ENCODE measurements at regions not wholly inside any gene's neighbourhood (a gene's known extent, or its start where the extent isn't known, plus 50 kb on each side); places are given as distances from the start of the nearest gene placed in this dataset.

DNA sequence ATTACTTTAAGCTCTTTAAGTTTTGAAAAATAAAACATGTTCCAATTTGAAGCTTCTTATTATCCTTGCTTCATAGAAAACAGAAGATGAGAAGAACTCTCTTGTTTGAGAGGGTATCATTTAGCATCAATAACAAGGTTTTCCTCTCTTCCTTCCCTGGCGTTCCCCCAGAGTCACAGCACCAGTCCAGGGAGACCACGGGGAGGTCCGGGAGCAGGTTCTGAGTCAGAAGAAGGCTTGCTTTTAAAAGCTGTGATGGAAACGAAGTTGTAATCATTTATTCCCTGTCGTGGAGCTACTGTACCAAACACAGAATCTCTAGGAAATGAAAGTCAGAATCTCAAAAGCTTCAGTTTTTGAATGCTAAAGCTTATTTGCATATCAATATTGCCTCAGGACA is 174.0 kb upstream of the LSM14A start:
- Histone ChIP-seq H3K36me3 (ENCODE audit: control insufficient read depth in 5 of 5, insufficient read depth in 5 of 5, low read length in 5 of 5) (no peaks in the 10 kb centered on the region), H3K4me3 (ENCODE audit: low read depth in 1 of 5, low read length in 5 of 5) (no peak overlapping the region), H3K9me3 (ENCODE audit: control insufficient read depth in 5 of 5, low read length in 5 of 5) (peaks cover 0 to 2% (median 0%) of the 10 kb centered on the region in 5 donors)

GRCh38 chr19:33998739-33999345 is 173.5 kb upstream of the LSM14A start:
- Histone ChIP-seq H3K9ac (ENCODE audit: low read length in 5 of 5) (no peak overlapping the region), H3K36me3 (ENCODE audit: control insufficient read depth in 5 of 5, insufficient read depth in 5 of 5, low read length in 5 of 5) (no peaks in the 10 kb centered on the region), H3K9me3 (ENCODE audit: control insufficient read depth in 5 of 5, low read length in 5 of 5) (no peaks in the 10 kb centered on the region), H3K27me3 (ENCODE audit: control insufficient read depth in 5 of 5, insufficient read depth in 4 of 5, low read length in 5 of 5) (peaks cover 0 to 7% (median 3%) of the 10 kb centered on the region in 5 donors), H3K27ac (ENCODE audit: low read depth, low read length) (no peak overlapping the region), H3K4me1 (ENCODE audit: control insufficient read depth in 5 of 5, insufficient read depth in 5 of 5, low read length in 5 of 5) (no peaks in the 10 kb centered on the region), H3K4me3 (ENCODE audit: low read depth in 1 of 5, low read length in 5 of 5) (no peak overlapping the region)

More for the DNA sequence above, 174.0 kb upstream of the LSM14A start:
- Histone ChIP-seq H3K27me3 (ENCODE audit: control insufficient read depth in 5 of 5, insufficient read depth in 4 of 5, low read length in 5 of 5) (peaks cover 0 to 4% (median 0%) of the 10 kb centered on the region in 5 donors), H3K9ac (ENCODE audit: low read length in 5 of 5) (no peak overlapping the region), H3K4me1 (ENCODE audit: control insufficient read depth in 5 of 5, insufficient read depth in 5 of 5, low read length in 5 of 5) (no peaks in the 10 kb centered on the region), H3K27ac (ENCODE audit: low read depth, low read length) (no peak overlapping the region)

DNA sequence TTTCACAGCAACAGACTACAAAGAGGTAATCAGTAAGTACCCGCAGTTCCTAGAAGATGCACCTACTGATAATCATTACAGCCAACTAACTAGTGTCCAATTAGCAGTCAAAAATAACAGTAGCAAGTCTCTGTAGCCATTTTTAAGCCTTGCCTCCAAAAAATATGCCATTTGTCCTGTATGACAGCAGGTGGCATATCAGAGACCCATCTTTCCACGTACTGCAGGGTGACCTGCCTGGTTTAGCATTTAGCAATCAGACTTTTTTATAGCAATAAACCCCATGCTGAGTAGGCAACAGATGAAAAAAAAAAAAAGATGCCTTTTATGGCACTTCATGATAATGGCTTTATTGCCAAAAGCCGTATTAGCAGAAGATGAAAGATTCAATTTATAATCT is 155.3 kb upstream of the LSM14A start:
- Histone ChIP-seq H3K27me3 (ENCODE audit: control insufficient read depth in 5 of 5, insufficient read depth in 4 of 5, low read length in 5 of 5) (peaks cover 0 to 9% (median 4%) of the 10 kb centered on the region in 5 donors), H3K9me3 (ENCODE audit: control insufficient read depth in 5 of 5, low read length in 5 of 5) (peaks cover 0 to 9% (median 6%) of the 10 kb centered on the region in 5 donors), H3K4me1 (ENCODE audit: control insufficient read depth in 5 of 5, insufficient read depth in 5 of 5, low read length in 5 of 5) (no peaks in the 10 kb centered on the region), H3K36me3 (ENCODE audit: control insufficient read depth in 5 of 5, insufficient read depth in 5 of 5, low read length in 5 of 5) (no peaks in the 10 kb centered on the region), H3K27ac (ENCODE audit: low read depth, low read length) (no peak overlapping the region), H3K4me3 (ENCODE audit: low read depth in 1 of 5, low read length in 5 of 5) (no peak overlapping the region), H3K9ac (ENCODE audit: low read length in 5 of 5) (no peak overlapping the region)

DNA sequence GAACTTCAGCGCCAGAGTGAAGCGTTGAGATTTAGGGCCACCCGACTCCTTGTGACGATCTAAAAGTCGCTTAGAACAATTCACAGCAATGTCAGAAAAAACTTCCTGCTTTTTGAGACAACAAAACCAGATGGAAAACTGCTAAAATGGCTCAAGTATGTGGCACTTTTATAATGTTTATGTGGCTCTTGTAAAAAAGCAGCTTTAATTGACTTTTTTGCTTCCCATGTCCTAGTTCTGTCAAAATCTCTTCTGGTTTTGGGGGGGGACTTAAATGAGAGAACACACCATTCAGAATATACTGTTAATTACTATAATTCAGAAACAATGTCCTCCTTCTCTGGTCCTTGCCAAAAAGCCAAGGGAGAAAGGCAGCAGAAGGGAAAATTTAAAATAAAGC is 154.7 kb upstream of the LSM14A start:
- no peak overlapping the region for H3K4me3 ChIP-seq (ENCODE audit: low read depth in 1 of 5, low read length in 5 of 5)
- H3K27me3 ChIP-seq (ENCODE audit: control insufficient read depth in 5 of 5, insufficient read depth in 4 of 5, low read length in 5 of 5) = peaks cover 0 to 9% (median 4%) of the 10 kb centered on the region in 5 donors
- H3K9ac ChIP-seq (ENCODE audit: low read length in 5 of 5) = no peak overlapping the region
- no peaks in the 10 kb centered on the region for H3K4me1 ChIP-seq (ENCODE audit: control insufficient read depth in 5 of 5, insufficient read depth in 5 of 5, low read length in 5 of 5)
- no peak overlapping the region for H3K27ac ChIP-seq (ENCODE audit: low read depth, low read length)
- no peaks in the 10 kb centered on the region for H3K36me3 ChIP-seq (ENCODE audit: control insufficient read depth in 5 of 5, insufficient read depth in 5 of 5, low read length in 5 of 5)
- H3K9me3 ChIP-seq (ENCODE audit: control insufficient read depth in 5 of 5, low read length in 5 of 5) = peaks cover 0 to 12% (median 9%) of the 10 kb centered on the region in 5 donors

DNA sequence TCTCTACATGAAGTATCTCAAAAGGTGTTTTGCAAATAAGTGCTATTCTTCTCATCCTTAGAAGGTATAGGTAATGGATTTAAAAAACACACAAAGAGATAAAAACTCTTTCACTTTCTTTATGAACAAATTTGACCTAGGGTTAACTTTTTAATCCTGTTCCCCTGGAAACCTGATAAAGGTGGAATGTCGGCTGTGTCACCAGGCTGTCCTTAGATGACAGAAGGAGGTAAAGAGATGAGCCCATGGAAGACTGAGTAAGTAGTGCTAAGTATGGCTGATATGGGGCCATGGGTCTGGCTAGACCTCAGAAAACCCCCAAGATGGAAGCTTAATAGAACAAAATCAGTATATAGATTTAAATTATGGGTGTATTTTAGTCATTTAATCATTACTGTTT is 153.8 kb upstream of the LSM14A start:
- H3K4me1 ChIP-seq (ENCODE audit: control insufficient read depth in 5 of 5, insufficient read depth in 5 of 5, low read length in 5 of 5) = no peaks in the 10 kb centered on the region
- no peak overlapping the region for H3K4me3 ChIP-seq (ENCODE audit: low read depth in 1 of 5, low read length in 5 of 5)
- H3K27ac ChIP-seq (ENCODE audit: low read depth, low read length) = no peak overlapping the region
- H3K27me3 ChIP-seq (ENCODE audit: control insufficient read depth in 5 of 5, insufficient read depth in 4 of 5, low read length in 5 of 5) = peaks cover 0 to 9% (median 4%) of the 10 kb centered on the region in 5 donors
- no peaks in the 10 kb centered on the region for H3K36me3 ChIP-seq (ENCODE audit: control insufficient read depth in 5 of 5, insufficient read depth in 5 of 5, low read length in 5 of 5)
- H3K9me3 ChIP-seq (ENCODE audit: control insufficient read depth in 5 of 5, low read length in 5 of 5) = peaks cover 4 to 22% (median 18%) of the 10 kb centered on the region in 5 donors
- H3K9ac ChIP-seq (ENCODE audit: low read length in 5 of 5) = no peak overlapping the region

DNA sequence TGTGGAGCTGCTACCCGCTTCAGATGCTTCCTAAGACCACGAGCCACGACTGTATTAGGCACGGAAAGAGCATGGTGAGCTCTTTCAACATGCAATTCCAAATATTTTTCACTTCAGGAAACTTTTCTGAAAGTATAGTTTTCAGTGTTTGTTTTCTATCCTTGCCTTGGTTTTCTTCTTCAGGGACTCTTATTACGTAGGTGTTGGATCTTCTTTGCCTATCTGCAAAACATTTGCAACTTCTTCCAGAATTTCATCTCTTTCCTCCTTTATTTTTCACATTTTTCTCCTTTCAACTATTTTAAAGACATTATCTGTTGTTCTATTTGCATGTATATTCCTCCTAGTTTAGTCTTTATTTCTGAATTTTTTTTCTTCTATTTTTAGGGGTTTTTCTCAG is 148.9 kb upstream of the LSM14A start:
- peak overlapping the region in 2 of 5 donors; percentile 3 to 13 for H3K4me3 ChIP-seq (ENCODE audit: low read depth in 1 of 5, low read length in 5 of 5)
- peaks cover 4 to 27% (median 16%) of the 10 kb centered on the region in 5 donors for H3K9me3 ChIP-seq (ENCODE audit: control insufficient read depth in 5 of 5, low read length in 5 of 5)

DNA sequence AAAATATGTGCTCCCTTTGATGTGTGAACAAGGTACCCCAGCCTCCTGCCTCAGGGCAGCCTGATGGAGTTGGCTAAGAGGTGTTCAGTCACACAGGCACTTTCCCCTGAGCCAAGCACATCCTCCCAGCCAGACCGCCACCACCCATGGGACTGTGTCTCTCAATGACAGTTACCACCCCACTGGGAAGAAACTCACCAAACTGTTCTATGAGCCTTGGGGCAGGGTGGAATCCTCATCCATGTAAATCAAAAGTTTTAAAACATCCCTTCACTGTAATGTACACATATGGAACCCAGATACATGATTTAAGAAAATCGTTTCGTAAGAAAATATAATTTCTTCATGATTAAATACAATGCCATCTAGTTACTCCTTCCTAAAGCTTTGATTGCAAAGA is 138.4 kb upstream of the LSM14A start:
- H3K9ac ChIP-seq (ENCODE audit: low read length in 5 of 5) = no peak overlapping the region

More for the DNA sequence above, 148.9 kb upstream of the LSM14A start:
- H3K9ac ChIP-seq (ENCODE audit: low read length in 5 of 5) = no peak overlapping the region
- no peak overlapping the region for H3K27ac ChIP-seq (ENCODE audit: low read depth, low read length)
- H3K36me3 ChIP-seq (ENCODE audit: control insufficient read depth in 5 of 5, insufficient read depth in 5 of 5, low read length in 5 of 5) = no peaks in the 10 kb centered on the region
- H3K4me1 ChIP-seq (ENCODE audit: control insufficient read depth in 5 of 5, insufficient read depth in 5 of 5, low read length in 5 of 5) = no peaks in the 10 kb centered on the region
- H3K27me3 ChIP-seq (ENCODE audit: control insufficient read depth in 5 of 5, insufficient read depth in 4 of 5, low read length in 5 of 5) = peaks cover 0 to 6% (median 3%) of the 10 kb centered on the region in 5 donors

GRCh38 chr19:34034318-34034846 is 137.9 kb upstream of the LSM14A start:
- Histone ChIP-seq H3K27me3 (ENCODE audit: control insufficient read depth in 5 of 5, insufficient read depth in 4 of 5, low read length in 5 of 5) (peaks cover 0 to 4% (median 0%) of the 10 kb centered on the region in 5 donors), H3K27ac (ENCODE audit: low read depth, low read length) (no peak overlapping the region), H3K9ac (ENCODE audit: low read length in 5 of 5) (no peak overlapping the region), H3K4me1 (ENCODE audit: control insufficient read depth in 5 of 5, insufficient read depth in 5 of 5, low read length in 5 of 5) (peaks cover 0 to 8% (median 0%) of the 10 kb centered on the region in 5 donors), H3K4me3 (ENCODE audit: low read depth in 1 of 5, low read length in 5 of 5) (no peak overlapping the region), H3K9me3 (ENCODE audit: control insufficient read depth in 5 of 5, low read length in 5 of 5) (no peaks in the 10 kb centered on the region), H3K36me3 (ENCODE audit: control insufficient read depth in 5 of 5, insufficient read depth in 5 of 5, low read length in 5 of 5) (no peaks in the 10 kb centered on the region)

More for the DNA sequence above, 138.4 kb upstream of the LSM14A start:
- Histone ChIP-seq H3K9me3 (ENCODE audit: control insufficient read depth in 5 of 5, low read length in 5 of 5) (no peaks in the 10 kb centered on the region), H3K4me1 (ENCODE audit: control insufficient read depth in 5 of 5, insufficient read depth in 5 of 5, low read length in 5 of 5) (peaks cover 0 to 8% (median 0%) of the 10 kb centered on the region in 5 donors), H3K27me3 (ENCODE audit: control insufficient read depth in 5 of 5, insufficient read depth in 4 of 5, low read length in 5 of 5) (peaks cover 0 to 4% (median 0%) of the 10 kb centered on the region in 5 donors), H3K36me3 (ENCODE audit: control insufficient read depth in 5 of 5, insufficient read depth in 5 of 5, low read length in 5 of 5) (no peaks in the 10 kb centered on the region), H3K27ac (ENCODE audit: low read depth, low read length) (no peak overlapping the region), H3K4me3 (ENCODE audit: low read depth in 1 of 5, low read length in 5 of 5) (no peak overlapping the region)

GRCh38 chr19:34041925-34042521 is 130.3 kb upstream of the LSM14A start:
- H3K27ac ChIP-seq (ENCODE audit: low read depth, low read length) = no peak overlapping the region
- H3K27me3 ChIP-seq (ENCODE audit: control insufficient read depth in 5 of 5, insufficient read depth in 4 of 5, low read length in 5 of 5) = peaks cover 0 to 7% (median 0%) of the 10 kb centered on the region in 5 donors
- H3K4me1 ChIP-seq (ENCODE audit: control insufficient read depth in 5 of 5, insufficient read depth in 5 of 5, low read length in 5 of 5) = no peaks in the 10 kb centered on the region
- H3K4me3 ChIP-seq (ENCODE audit: low read depth in 1 of 5, low read length in 5 of 5) = no peak overlapping the region
- no peaks in the 10 kb centered on the region for H3K36me3 ChIP-seq (ENCODE audit: control insufficient read depth in 5 of 5, insufficient read depth in 5 of 5, low read length in 5 of 5)
- H3K9me3 ChIP-seq (ENCODE audit: control insufficient read depth in 5 of 5, low read length in 5 of 5) = no peaks in the 10 kb centered on the region
- H3K9ac ChIP-seq (ENCODE audit: low read length in 5 of 5) = no peak overlapping the region

DNA sequence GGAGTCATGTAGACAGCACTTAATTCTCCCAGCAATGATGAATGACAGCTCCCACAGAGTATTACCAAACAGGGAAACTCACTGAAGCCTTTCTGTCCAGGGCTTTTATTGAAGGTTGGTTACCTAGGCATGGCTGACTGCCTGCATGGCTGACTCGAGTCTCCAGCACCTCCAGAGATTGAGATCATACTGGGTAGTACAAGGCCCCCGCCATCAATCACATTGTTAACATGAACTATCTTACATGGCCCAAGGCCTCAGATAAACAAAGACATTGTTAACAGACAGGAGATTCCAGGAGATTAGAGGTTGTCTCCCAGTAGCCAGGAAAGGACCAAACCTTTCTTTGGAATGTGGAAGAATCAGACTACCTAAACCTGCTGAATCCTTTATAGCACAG is 128.3 kb upstream of the LSM14A start:
- Histone ChIP-seq H3K27me3 (ENCODE audit: control insufficient read depth in 5 of 5, insufficient read depth in 4 of 5, low read length in 5 of 5) (peaks cover 0 to 7% (median 0%) of the 10 kb centered on the region in 5 donors), H3K4me3 (ENCODE audit: low read depth in 1 of 5, low read length in 5 of 5) (no peak overlapping the region), H3K36me3 (ENCODE audit: control insufficient read depth in 5 of 5, insufficient read depth in 5 of 5, low read length in 5 of 5) (no peaks in the 10 kb centered on the region), H3K9me3 (ENCODE audit: control insufficient read depth in 5 of 5, low read length in 5 of 5) (no peaks in the 10 kb centered on the region), H3K4me1 (ENCODE audit: control insufficient read depth in 5 of 5, insufficient read depth in 5 of 5, low read length in 5 of 5) (no peaks in the 10 kb centered on the region), H3K9ac (ENCODE audit: low read length in 5 of 5) (no peak overlapping the region), H3K27ac (ENCODE audit: low read depth, low read length) (no peak overlapping the region)
